ENCODE measurements at regions not wholly inside any gene's neighbourhood (a gene's known extent, or its start where the extent isn't known, plus 50 kb on each side); places are given as distances from the start of the nearest gene placed in this dataset.

- Histone ChIP-seq H3K27ac (ENCODE audit: low read depth, low read length, poor library complexity, severe bottlenecking) (no peak overlapping the region), H3K4me1 (ENCODE audit: insufficient read depth, low read length, poor library complexity, severe bottlenecking) (no peaks in the 10 kb centered on the region), H3K27me3 (replicated peaks; ENCODE audit: insufficient read depth, low read depth, low read length, poor library complexity) (no peaks in the 10 kb centered on the region), H3K4me3 (ENCODE audit: low read depth, low read length, poor library complexity, severe bottlenecking) (no peak overlapping the region), H3K9me3 (ENCODE audit: low read depth, low read length, poor library complexity, severe bottlenecking) (no peaks in the 10 kb centered on the region), H3K36me3 (ENCODE audit: insufficient read depth, low read length, poor library complexity, severe bottlenecking) (no peaks in the 10 kb centered on the region)
- POLR2A ChIA-PET (ENCODE audit: low non-redundant PET): no interaction called here
- peak; percentile 8 for DNase-seq (ENCODE audit: low spot score)
- intact Hi-C loops (cut with micrococcal nuclease; ENCODE audit: unreplicated experiment): no loop called here
- CTCF ChIA-PET: interaction anchor here (0.7 kb wide), 1 partner anchor 592 kb away, joined by 3 read pairs; no protein-coding TSS in a partner anchor
- TF ChIP-seq EZH2 (IDR thresholded peaks at IDR 0.05; ENCODE audit: borderline replicate concordance, low read depth, low read length, poor library complexity, severe bottlenecking) (no peak), CTCF (conservative IDR thresholded peaks at IDR 0.05; ENCODE audit: low read depth, low read length) (no peak)
- BruUV-seq (replicated peaks): no TSS peak
Measured at GRCh38 chr1:68358439-68358838, 91.3 kb downstream of the RPE65 start.

DNA sequence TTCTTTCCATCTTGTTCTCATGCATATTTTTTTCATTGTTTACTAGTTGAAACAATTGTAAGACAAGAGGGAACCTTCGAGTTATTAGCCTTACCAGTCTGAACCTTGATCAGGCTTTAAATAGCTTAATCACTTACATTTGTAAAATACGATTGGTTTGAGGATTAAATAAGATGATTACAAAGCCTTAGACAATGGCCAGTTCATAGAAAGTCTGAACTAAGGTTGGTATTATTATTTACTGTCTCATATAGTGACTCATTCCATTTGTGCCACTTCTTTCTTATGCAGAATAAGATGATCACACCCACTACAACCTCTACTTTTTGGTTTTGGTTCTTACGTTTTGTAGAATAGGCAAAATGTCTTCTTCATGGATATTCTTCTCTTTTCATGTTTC, 94.1 kb downstream of the RPE65 start:
- no peaks in the 10 kb centered on the region for H3K9me3 ChIP-seq (ENCODE audit: low read depth, low read length, poor library complexity, severe bottlenecking)
- H3K36me3 ChIP-seq (ENCODE audit: insufficient read depth, low read length, poor library complexity, severe bottlenecking): no peaks in the 10 kb centered on the region
- POLR2A ChIA-PET (ENCODE audit: low non-redundant PET): no interaction called here
- intact Hi-C loops (cut with micrococcal nuclease; ENCODE audit: unreplicated experiment): no loop called here
- no peak for DNase-seq (ENCODE audit: low spot score)
- TF ChIP-seq EZH2 (IDR thresholded peaks at IDR 0.05; ENCODE audit: borderline replicate concordance, low read depth, low read length, poor library complexity, severe bottlenecking): no peak
- no peak for TF ChIP-seq CTCF (conservative IDR thresholded peaks at IDR 0.05; ENCODE audit: low read depth, low read length)
- H3K4me1 ChIP-seq (ENCODE audit: insufficient read depth, low read length, poor library complexity, severe bottlenecking): no peaks in the 10 kb centered on the region
- no peaks in the 10 kb centered on the region for H3K27me3 ChIP-seq (replicated peaks; ENCODE audit: insufficient read depth, low read depth, low read length, poor library complexity)
- BruUV-seq (replicated peaks): no TSS peak
- CTCF ChIA-PET: no interaction called here
- H3K27ac ChIP-seq (ENCODE audit: low read depth, low read length, poor library complexity, severe bottlenecking): no peak overlapping the region
- H3K4me3 ChIP-seq (ENCODE audit: low read depth, low read length, poor library complexity, severe bottlenecking): no peak overlapping the region

DNA sequence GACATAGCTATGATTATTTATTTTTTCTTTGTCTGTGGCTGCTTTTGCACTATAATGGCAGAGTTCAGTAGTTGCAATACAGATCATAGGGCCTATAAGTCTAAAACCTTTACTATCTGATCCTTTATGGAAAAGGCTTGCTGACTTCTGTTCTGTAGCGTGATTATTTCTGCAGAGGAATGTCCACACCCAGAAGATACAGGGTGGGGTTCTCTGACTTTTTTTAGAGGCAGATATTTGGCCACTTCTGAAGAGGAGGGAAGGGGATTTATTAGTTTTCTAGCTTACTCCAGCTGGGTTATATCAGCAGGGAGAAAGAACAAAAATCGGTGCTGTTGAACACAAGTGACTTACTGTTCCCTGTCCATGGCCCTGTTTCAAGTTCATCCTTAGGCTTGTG, 97.6 kb downstream of the RPE65 start:
- Histone ChIP-seq H3K4me3 (ENCODE audit: low read depth, low read length, poor library complexity, severe bottlenecking) (no peak overlapping the region), H3K4me1 (ENCODE audit: insufficient read depth, low read length, poor library complexity, severe bottlenecking) (no peaks in the 10 kb centered on the region), H3K36me3 (ENCODE audit: insufficient read depth, low read length, poor library complexity, severe bottlenecking) (no peaks in the 10 kb centered on the region), H3K27ac (ENCODE audit: low read depth, low read length, poor library complexity, severe bottlenecking) (no peak overlapping the region), H3K9me3 (ENCODE audit: low read depth, low read length, poor library complexity, severe bottlenecking) (no peaks in the 10 kb centered on the region), H3K27me3 (replicated peaks; ENCODE audit: insufficient read depth, low read depth, low read length, poor library complexity) (no peaks in the 10 kb centered on the region)
- BruUV-seq (replicated peaks): no TSS peak
- ChIA-PET CTCF (no interaction called here), POLR2A (ENCODE audit: low non-redundant PET) (no interaction called here)
- TF ChIP-seq EZH2 (IDR thresholded peaks at IDR 0.05; ENCODE audit: borderline replicate concordance, low read depth, low read length, poor library complexity, severe bottlenecking) (no peak), CTCF (conservative IDR thresholded peaks at IDR 0.05; ENCODE audit: low read depth, low read length) (no peak)
- intact Hi-C loops (cut with micrococcal nuclease; ENCODE audit: unreplicated experiment): no loop called here
- no peak for DNase-seq (ENCODE audit: low spot score)

Measured in A673 (cell line).